ENCODE measurements at regions not wholly inside any gene's neighbourhood (a gene's known extent, or its start where the extent isn't known, plus 50 kb on each side); places are given as distances from the start of the nearest gene placed in this dataset.

GRCh38 chr14:71628433-71628832 lies 303.8 kb upstream of the RGS6 start:
- TF ChIP-seq REST (IDR thresholded peaks at IDR 0.05; ENCODE audit: insufficient read depth in 1 of 2, low read depth in 2 of 2, low read length in 2 of 2) = no peak
- TF ChIP-seq POLR2AphosphoS5 (IDR thresholded peaks at IDR 0.05; ENCODE audit: low read depth, low read length) = no peak
- TF ChIP-seq TAF1 (IDR thresholded peaks at IDR 0.05; ENCODE audit: borderline replicate concordance, insufficient read depth, low read length) = no peak
- TF ChIP-seq SIN3A (IDR thresholded peaks at IDR 0.05; ENCODE audit: borderline replicate concordance, insufficient read depth, low read length) = no peak
- no peak for TF ChIP-seq FOXP2 (optimal IDR thresholded peaks at IDR 0.05; ENCODE audit: borderline replicate concordance, extremely low read depth, extremely low read length, insufficient read depth)
